ENCODE measurements at regions not wholly inside any gene's neighbourhood (a gene's known extent, or its start where the extent isn't known, plus 50 kb on each side); places are given as distances from the start of the nearest gene placed in this dataset.
"Not testable (repeated sequence)": the region's sequence is repeated elsewhere in the genome, so short reads cannot be mapped to it uniquely, and the experiment has no call there.

GRCh38 chr13:18995259-18995873, 186.3 kb downstream of the TUBA3C start:
- no peak for DNase-seq (ENCODE audit: low read depth in 2 of 3, low spot score in 2 of 3)

GRCh38 chr13:18993884-18994660, 187.6 kb downstream of the TUBA3C start:
- no peak for DNase-seq (ENCODE audit: low read depth in 2 of 3, low spot score in 2 of 3)

GRCh38 chr13:18992791-18993190, 188.8 kb downstream of the TUBA3C start:
- DNase-seq (ENCODE audit: low read depth in 2 of 3, low spot score in 2 of 3), result no peak

GRCh38 chr13:18991060-18991459, 190.6 kb downstream of the TUBA3C start:
- DNase-seq (ENCODE audit: low read depth in 2 of 3, low spot score in 2 of 3), result no peak

GRCh38 chr13:18978447-18978846, 203.2 kb downstream of the TUBA3C start:
- DNase-seq (ENCODE audit: low read depth in 2 of 3, low spot score in 2 of 3), result no peak

- no peak for DNase-seq (ENCODE audit: low read depth in 2 of 3, low spot score in 2 of 3)
Observed at GRCh38 chr13:18977857-18978256, 203.8 kb downstream of the TUBA3C start.

- DNase-seq (ENCODE audit: low read depth in 2 of 3, low spot score in 2 of 3), result no peak
Observed at GRCh38 chr13:18971576-18972219, 209.9 kb downstream of the TUBA3C start.

GRCh38 chr13:18965347-18965855, 216.2 kb downstream of the TUBA3C start:
- DNase-seq (ENCODE audit: low read depth in 2 of 3, low spot score in 2 of 3), result no peak

- DNase-seq (ENCODE audit: low read depth in 2 of 3, low spot score in 2 of 3), result no peak
Observed at GRCh38 chr13:18964942-18965341, 216.7 kb downstream of the TUBA3C start.

- DNase-seq (ENCODE audit: low read depth in 2 of 3, low spot score in 2 of 3), result not testable (repeated sequence)
Observed at GRCh38 chr13:18963684-18964083, 217.9 kb downstream of the TUBA3C start.

- DNase-seq (ENCODE audit: low read depth in 2 of 3, low spot score in 2 of 3), result no peak
Observed at GRCh38 chr13:18962168-18962734, 219.4 kb downstream of the TUBA3C start.

- no peak for DNase-seq (ENCODE audit: low read depth in 2 of 3, low spot score in 2 of 3)
Observed at GRCh38 chr13:18961383-18962117, 220.1 kb downstream of the TUBA3C start.

GRCh38 chr13:18960637-18961227, 220.9 kb downstream of the TUBA3C start:
- no peak for DNase-seq (ENCODE audit: low read depth in 2 of 3, low spot score in 2 of 3)

- no peak for DNase-seq (ENCODE audit: low read depth in 2 of 3, low spot score in 2 of 3)
Observed at GRCh38 chr13:18959996-18960395, 221.6 kb downstream of the TUBA3C start.

GRCh38 chr13:18959229-18959628, 222.4 kb downstream of the TUBA3C start:
- no peak for DNase-seq (ENCODE audit: low read depth in 2 of 3, low spot score in 2 of 3)

- DNase-seq (ENCODE audit: low read depth in 2 of 3, low spot score in 2 of 3), result no peak
Observed at GRCh38 chr13:18956473-18957078, 225.0 kb downstream of the TUBA3C start.

GRCh38 chr13:18954254-18954653, 227.4 kb downstream of the TUBA3C start:
- DNase-seq (ENCODE audit: low read depth in 2 of 3, low spot score in 2 of 3), result no peak

- DNase-seq (ENCODE audit: low read depth in 2 of 3, low spot score in 2 of 3), result no peak
Observed at GRCh38 chr13:18953139-18953930, 228.3 kb downstream of the TUBA3C start.

GRCh38 chr13:18952225-18953016, 229.2 kb downstream of the TUBA3C start:
- no peak for DNase-seq (ENCODE audit: low read depth in 2 of 3, low spot score in 2 of 3)
